SK-N-MC (cell line): ENCODE measurements at regions not wholly inside any gene's neighbourhood (a gene's known extent, or its start where the extent isn't known, plus 50 kb on each side); places are given as distances from the start of the nearest gene placed in this dataset.

Source experiments
- EZH2 ChIP-seq: fragments of 200-600 bp; sonication (generic); IDR thresholded peaks from one replicate; pipeline ENCODE4 v1.6.1; 2017; ENCODE audit warnings: antibody characterized with exemption
- FOXP2 ChIP-seq: optimal IDR thresholded peaks from 2 replicates; pipeline ENCODE3; 2011; ENCODE audit warnings: mild to moderate bottlenecking, moderate library complexity; ENCODE audit not compliant: insufficient read depth; ENCODE audit errors: extremely low read length, control extremely low read depth
- POLR2AphosphoS5 ChIP-seq: IDR thresholded peaks from 2 replicates; pipeline ENCODE4 v1.6.1; 2012; ENCODE audit warnings: mild to moderate bottlenecking, low read depth, low read length, borderline replicate concordance

GRCh38 chr14:97641827-97642226 lies 844.6 kb downstream of the VRK1 start:
- TF ChIP-seq POLR2AphosphoS5 (no peak), EZH2 (no peak), FOXP2 (no peak)
